Uterus (tissue), 3 donors: ENCODE measurements at regions not wholly inside any gene's neighbourhood (a gene's known extent, or its start where the extent isn't known, plus 50 kb on each side); places are given as distances from the start of the nearest gene placed in this dataset.

Experiments used
- DNase-seq, 2 donors: peaks; one replicate each; pipeline ENCODE4 v3.0.0-alpha.2; 2019 to 2020
- H3K27ac ChIP-seq, 2 donors: fragments of 200-600 bp; sonication (generic); 1 replicate in 1 of 2; 2 replicates in 1 of 2; pipeline ENCODE4 v1.5.1; 2016 to 2018
- H3K27me3 ChIP-seq, 2 donors: fragments of 200-600 bp; sonication (generic); one replicate each; pipeline ENCODE4 v1.5.1; 2018 to 2019; ENCODE audit warnings: control low read depth in 1 of 2
- H3K36me3 ChIP-seq, 2 donors: fragments of 200-600 bp; sonication (generic); one replicate each; pipeline ENCODE4 v1.5.1; 2019; ENCODE audit warnings: control low read depth in 1 of 2
- H3K4me1 ChIP-seq, 2 donors: fragments of 200-600 bp; sonication (generic); one replicate each; pipeline ENCODE4 v1.5.1; 2018 to 2019; ENCODE audit warnings: control low read depth in 1 of 2
- H3K4me3 ChIP-seq, 2 donors: fragments of 200-600 bp; sonication (generic); 1 replicate in 1 of 2; 2 replicates in 1 of 2; pipeline ENCODE4 v1.5.1; 2018 to 2019; ENCODE audit warnings: mild to moderate bottlenecking in 1 of 2
- H3K9me3 ChIP-seq, 2 donors: fragments of 200-600 bp; sonication (generic); one replicate each; pipeline ENCODE4 v1.5.1; 2019; ENCODE audit warnings: control low read depth in 1 of 2
- POLR2A ChIP-seq, 2 donors: fragments of 450-650 bp; IDR thresholded peaks; one replicate each; pipeline ENCODE4 v1.6.1; 2016; ENCODE audit warnings: antibody characterized with exemption in 2 of 2, mild to moderate bottlenecking in 1 of 2, moderate library complexity in 1 of 2
- intact Hi-C: fragments of 100-400 bp; cut with DNase I; formaldehyde crosslinking; loops from one replicate; pipeline ENCODE4 v1.15.1; 2023; ENCODE audit warnings: low total_unique reads
- TF ChIP-seq, protein P1 (sequence below), 4 experiments: fragments of 200-600 bp in 2 of 4; fragments of 450-650 bp in 2 of 4; sonication (generic) in 2 of 4; IDR thresholded peaks; one replicate each; pipeline ENCODE4 v1.5.1; 2016 to 2019; ENCODE audit warnings: antibody characterized with exemption in 4 of 4, mild to moderate bottlenecking in 2 of 4, moderate library complexity in 1 of 4
- donor health status: DM: yes; HTN: yes; CAD: no.

DNA sequence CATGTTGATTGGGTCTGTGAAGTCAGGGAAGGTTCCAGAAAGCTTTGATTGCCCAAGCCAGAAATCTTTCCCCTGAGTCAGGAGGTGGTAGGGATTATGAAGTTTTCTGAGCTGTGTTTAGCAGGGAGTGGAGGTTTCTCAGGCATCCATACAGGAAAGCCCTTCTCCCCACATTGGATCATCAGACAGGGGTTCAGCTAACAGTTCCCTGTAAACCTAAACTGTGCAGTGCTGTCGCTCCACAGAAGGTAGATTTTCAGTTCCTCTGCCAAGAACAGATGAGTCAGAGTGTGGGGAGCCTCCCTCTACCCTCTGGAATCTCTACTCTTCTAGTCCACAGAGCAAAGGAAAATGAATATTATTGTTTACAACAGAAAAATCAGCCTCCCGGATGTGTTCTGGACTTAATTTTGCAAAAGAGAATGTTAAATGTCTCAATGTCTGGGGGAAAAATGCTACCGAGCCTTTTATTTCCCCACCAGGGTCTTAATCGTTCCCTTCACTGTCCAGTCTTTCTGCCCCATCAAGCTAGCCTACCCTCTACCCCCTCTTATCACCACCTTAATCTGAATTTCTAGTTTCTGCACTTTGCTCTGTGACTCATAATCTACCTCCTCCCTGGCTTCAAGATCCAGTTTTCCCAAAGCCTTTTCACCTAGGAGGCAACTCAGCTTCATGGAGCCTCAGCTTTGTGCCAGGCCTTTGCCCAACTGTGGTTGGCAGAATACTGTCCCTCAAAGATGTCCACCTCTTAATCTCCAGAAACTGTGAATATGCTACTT lies 355.6 kb downstream of the PRDM2 start:
- Histone ChIP-seq H3K4me1 (no peaks in the 10 kb centered on the region), H3K36me3 (no peaks in the 10 kb centered on the region), H3K27me3 (no peaks in the 10 kb centered on the region), H3K4me3 (no peak overlapping the region), H3K27ac (no peak overlapping the region), H3K9me3 (no peaks in the 10 kb centered on the region)
- no peak for DNase-seq
- TF ChIP-seq, protein P1, sequence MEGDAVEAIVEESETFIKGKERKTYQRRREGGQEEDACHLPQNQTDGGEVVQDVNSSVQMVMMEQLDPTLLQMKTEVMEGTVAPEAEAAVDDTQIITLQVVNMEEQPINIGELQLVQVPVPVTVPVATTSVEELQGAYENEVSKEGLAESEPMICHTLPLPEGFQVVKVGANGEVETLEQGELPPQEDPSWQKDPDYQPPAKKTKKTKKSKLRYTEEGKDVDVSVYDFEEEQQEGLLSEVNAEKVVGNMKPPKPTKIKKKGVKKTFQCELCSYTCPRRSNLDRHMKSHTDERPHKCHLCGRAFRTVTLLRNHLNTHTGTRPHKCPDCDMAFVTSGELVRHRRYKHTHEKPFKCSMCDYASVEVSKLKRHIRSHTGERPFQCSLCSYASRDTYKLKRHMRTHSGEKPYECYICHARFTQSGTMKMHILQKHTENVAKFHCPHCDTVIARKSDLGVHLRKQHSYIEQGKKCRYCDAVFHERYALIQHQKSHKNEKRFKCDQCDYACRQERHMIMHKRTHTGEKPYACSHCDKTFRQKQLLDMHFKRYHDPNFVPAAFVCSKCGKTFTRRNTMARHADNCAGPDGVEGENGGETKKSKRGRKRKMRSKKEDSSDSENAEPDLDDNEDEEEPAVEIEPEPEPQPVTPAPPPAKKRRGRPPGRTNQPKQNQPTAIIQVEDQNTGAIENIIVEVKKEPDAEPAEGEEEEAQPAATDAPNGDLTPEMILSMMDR (IDR thresholded peaks at IDR 0.05): no peak
- TF ChIP-seq POLR2A (IDR thresholded peaks at IDR 0.05): no peak
- intact Hi-C loops: no loop called here

DNA sequence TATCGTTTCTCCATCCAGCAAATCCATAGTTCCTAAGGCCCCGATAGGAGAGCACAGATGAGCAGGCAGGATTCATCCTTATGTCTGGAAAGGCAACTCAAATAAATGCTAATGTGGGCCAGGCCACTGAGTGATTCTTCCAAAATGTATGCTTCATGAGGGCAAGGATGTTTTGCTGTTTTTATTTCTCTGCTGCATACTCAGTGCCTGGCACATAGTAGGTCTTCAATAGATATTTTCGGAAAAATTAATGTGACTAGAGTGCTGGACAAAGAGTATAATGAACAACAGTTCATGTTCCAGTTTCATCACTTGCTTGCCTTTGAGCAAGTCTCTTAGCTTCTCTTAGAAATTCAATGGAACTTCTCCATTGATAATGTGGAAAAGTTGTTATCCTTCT lies 357.7 kb downstream of the PRDM2 start:
- TF ChIP-seq, protein P1 (IDR thresholded peaks at IDR 0.05): no peak
- TF ChIP-seq POLR2A (IDR thresholded peaks at IDR 0.05): no peak
- intact Hi-C loops: no loop called here
- no peaks in the 10 kb centered on the region for H3K9me3 ChIP-seq
- no peak overlapping the region for H3K4me3 ChIP-seq
- no peaks in the 10 kb centered on the region for H3K4me1 ChIP-seq
- no peak for DNase-seq
- H3K27me3 ChIP-seq: no peaks in the 10 kb centered on the region
- no peak overlapping the region for H3K27ac ChIP-seq
- H3K36me3 ChIP-seq: no peaks in the 10 kb centered on the region

DNA sequence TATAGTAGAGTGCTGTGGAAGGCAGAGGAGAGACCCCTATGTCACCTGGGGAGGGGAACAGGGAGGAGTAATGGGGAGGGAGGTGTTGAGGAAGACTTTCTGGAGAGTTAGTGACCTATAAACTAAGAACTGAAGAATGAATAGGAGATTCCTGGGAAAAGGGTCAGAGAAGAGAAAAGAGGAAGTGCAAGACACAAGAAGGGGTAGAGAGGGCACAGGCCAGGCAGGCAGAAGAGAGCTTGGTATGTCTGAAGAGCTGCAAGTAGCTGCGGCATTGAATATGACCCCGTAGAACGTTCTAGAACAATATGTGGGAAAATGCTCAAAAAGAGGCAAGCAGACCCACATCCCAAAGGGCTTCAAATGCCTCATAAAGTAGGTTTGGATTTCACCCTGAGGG lies 361.2 kb downstream of the PRDM2 start:
- intact Hi-C loops: no loop called here
- Histone ChIP-seq H3K4me3 (no peak overlapping the region), H3K4me1 (no peaks in the 10 kb centered on the region), H3K27ac (no peak overlapping the region), H3K9me3 (no peaks in the 10 kb centered on the region), H3K27me3 (no peaks in the 10 kb centered on the region), H3K36me3 (no peaks in the 10 kb centered on the region)
- DNase-seq: no peak
- TF ChIP-seq, protein P1 (IDR thresholded peaks at IDR 0.05): no peak
- TF ChIP-seq POLR2A (IDR thresholded peaks at IDR 0.05): no peak

DNA sequence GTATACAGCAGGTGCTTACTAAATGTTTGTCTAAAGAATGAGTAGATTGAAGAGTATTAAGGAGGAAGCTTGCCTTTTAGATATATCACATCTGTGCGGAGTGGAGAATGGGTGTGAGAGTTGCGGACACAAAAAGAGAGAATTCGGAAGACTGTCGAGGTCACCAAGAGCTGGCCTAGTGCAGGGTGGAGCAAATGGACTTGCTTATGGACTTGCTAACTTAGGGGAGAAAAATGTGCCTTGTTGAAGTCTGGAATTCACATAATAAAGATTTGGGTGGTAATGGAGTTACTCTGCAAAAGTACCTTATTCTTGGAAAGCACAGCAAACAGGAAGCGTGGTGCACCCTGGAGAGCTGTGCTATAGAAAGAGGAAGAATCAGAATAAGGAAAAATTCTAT lies 361.7 kb downstream of the PRDM2 start:
- no peaks in the 10 kb centered on the region for H3K4me1 ChIP-seq
- H3K27ac ChIP-seq: no peak overlapping the region
- no peaks in the 10 kb centered on the region for H3K9me3 ChIP-seq
- no peak overlapping the region for H3K4me3 ChIP-seq
- no peak for DNase-seq
- intact Hi-C loops: no loop called here
- H3K36me3 ChIP-seq: no peaks in the 10 kb centered on the region
- no peaks in the 10 kb centered on the region for H3K27me3 ChIP-seq
- TF ChIP-seq, protein P1 (IDR thresholded peaks at IDR 0.05): no peak
- TF ChIP-seq POLR2A (IDR thresholded peaks at IDR 0.05): no peak

DNA sequence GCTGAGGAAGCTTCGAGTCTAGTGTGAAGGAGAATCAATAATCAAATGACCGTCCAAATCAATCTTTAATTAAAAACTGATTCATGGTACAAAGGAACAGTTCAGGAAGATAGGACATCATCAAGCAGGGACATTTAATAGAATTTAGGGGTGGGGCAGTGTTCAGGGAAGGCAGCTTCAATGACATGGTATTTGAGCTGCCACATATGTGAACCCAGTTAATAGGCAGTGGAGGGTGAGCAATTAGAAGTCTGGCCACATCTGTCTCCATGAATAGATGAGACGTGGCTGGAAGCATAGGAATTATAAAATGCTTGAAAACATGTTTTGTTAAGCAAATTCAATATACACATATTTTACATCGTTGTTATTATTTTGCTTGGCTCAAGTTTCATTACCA lies 362.7 kb downstream of the PRDM2 start:
- no peak for TF ChIP-seq POLR2A (IDR thresholded peaks at IDR 0.05)
- TF ChIP-seq, protein P1 (IDR thresholded peaks at IDR 0.05): no peak
- Histone ChIP-seq H3K4me1 (no peaks in the 10 kb centered on the region), H3K9me3 (no peaks in the 10 kb centered on the region), H3K27me3 (no peaks in the 10 kb centered on the region), H3K4me3 (no peak overlapping the region), H3K36me3 (no peaks in the 10 kb centered on the region), H3K27ac (no peak overlapping the region)
- intact Hi-C loops: no loop called here
- no peak for DNase-seq
